Esophagus mucosa (tissue), 1 donor: ENCODE measurements at regions not wholly inside any gene's neighbourhood (a gene's known extent, or its start where the extent isn't known, plus 50 kb on each side); places are given as distances from the start of the nearest gene placed in this dataset.

ENCODE experiments used
- ATAC-seq: fragments of 200-7000 bp; cut with Tn5 transposase; one replicate; pipeline ENCODE4 v1.9.1; 2020
- donor health status: DM: yes; HTN: yes; CAD: no.

GRCh38 chr4:125517831-125518230, 203.1 kb downstream of the FAT4 start:
- no peak for ATAC-seq

- ATAC-seq, result no peak
Observed at GRCh38 chr4:125518281-125518680, 203.5 kb downstream of the FAT4 start.

GRCh38 chr4:125519371-125520146, 204.8 kb downstream of the FAT4 start:
- ATAC-seq, result no peak

GRCh38 chr4:125520258-125520990, 205.7 kb downstream of the FAT4 start:
- no peak for ATAC-seq

- no peak for ATAC-seq
Observed at GRCh38 chr4:125522588-125522987, 207.8 kb downstream of the FAT4 start.

- ATAC-seq, result no peak
Observed at GRCh38 chr4:125522992-125523391, 208.2 kb downstream of the FAT4 start.

- ATAC-seq, result no peak
Observed at GRCh38 chr4:125526420-125526819, 211.7 kb downstream of the FAT4 start.

GRCh38 chr4:125527681-125528080, 212.9 kb downstream of the FAT4 start:
- no peak for ATAC-seq

GRCh38 chr4:125529071-125529470, 214.3 kb downstream of the FAT4 start:
- ATAC-seq, result no peak

- ATAC-seq, result no peak
Observed at GRCh38 chr4:125538670-125539069, 223.9 kb downstream of the FAT4 start.

- no peak for ATAC-seq
Observed at GRCh38 chr4:125539691-125540090, 224.9 kb downstream of the FAT4 start.

- ATAC-seq, result no peak
Observed at GRCh38 chr4:125541836-125542385, 227.2 kb downstream of the FAT4 start.

GRCh38 chr4:125546272-125546671, 231.5 kb downstream of the FAT4 start:
- ATAC-seq, result no peak

GRCh38 chr4:125547836-125548235, 233.1 kb downstream of the FAT4 start:
- ATAC-seq, result no peak

GRCh38 chr4:125550769-125551168, 236.0 kb downstream of the FAT4 start:
- ATAC-seq, result no peak

GRCh38 chr4:125551466-125551865, 236.7 kb downstream of the FAT4 start:
- no peak for ATAC-seq

GRCh38 chr4:125551967-125552366, 237.2 kb downstream of the FAT4 start:
- ATAC-seq, result no peak

- no peak for ATAC-seq
Observed at GRCh38 chr4:125572601-125573000, 257.8 kb downstream of the FAT4 start.

- ATAC-seq, result no peak
Observed at GRCh38 chr4:125573368-125573767, 258.6 kb downstream of the FAT4 start.

GRCh38 chr4:125573786-125574185, 259.0 kb downstream of the FAT4 start:
- ATAC-seq, result no peak

GRCh38 chr4:125582302-125582701, 267.5 kb downstream of the FAT4 start:
- ATAC-seq, result no peak

- no peak for ATAC-seq
Observed at GRCh38 chr4:125590158-125590557, 275.4 kb downstream of the FAT4 start.

GRCh38 chr4:125591290-125591689, 276.5 kb downstream of the FAT4 start:
- ATAC-seq, result no peak

- ATAC-seq, result no peak
Observed at GRCh38 chr4:125594056-125594602, 279.4 kb downstream of the FAT4 start.
